HCEC 1CT (cell line): ENCODE measurements at regions not wholly inside any gene's neighbourhood (a gene's known extent, or its start where the extent isn't known, plus 50 kb on each side); places are given as distances from the start of the nearest gene placed in this dataset.

Experiments used
- DNase-seq: peaks from one replicate; pipeline ENCODE4 v3.0.0-alpha.2; 2017

GRCh38 chr12:84375449-84376170 is 537.0 kb downstream of the SLC6A15 start:
- no peak for DNase-seq

- no peak for DNase-seq
These were observed 550.1 kb downstream of the SLC6A15 start for GRCh38 chr12:84362552-84362897.

DNA sequence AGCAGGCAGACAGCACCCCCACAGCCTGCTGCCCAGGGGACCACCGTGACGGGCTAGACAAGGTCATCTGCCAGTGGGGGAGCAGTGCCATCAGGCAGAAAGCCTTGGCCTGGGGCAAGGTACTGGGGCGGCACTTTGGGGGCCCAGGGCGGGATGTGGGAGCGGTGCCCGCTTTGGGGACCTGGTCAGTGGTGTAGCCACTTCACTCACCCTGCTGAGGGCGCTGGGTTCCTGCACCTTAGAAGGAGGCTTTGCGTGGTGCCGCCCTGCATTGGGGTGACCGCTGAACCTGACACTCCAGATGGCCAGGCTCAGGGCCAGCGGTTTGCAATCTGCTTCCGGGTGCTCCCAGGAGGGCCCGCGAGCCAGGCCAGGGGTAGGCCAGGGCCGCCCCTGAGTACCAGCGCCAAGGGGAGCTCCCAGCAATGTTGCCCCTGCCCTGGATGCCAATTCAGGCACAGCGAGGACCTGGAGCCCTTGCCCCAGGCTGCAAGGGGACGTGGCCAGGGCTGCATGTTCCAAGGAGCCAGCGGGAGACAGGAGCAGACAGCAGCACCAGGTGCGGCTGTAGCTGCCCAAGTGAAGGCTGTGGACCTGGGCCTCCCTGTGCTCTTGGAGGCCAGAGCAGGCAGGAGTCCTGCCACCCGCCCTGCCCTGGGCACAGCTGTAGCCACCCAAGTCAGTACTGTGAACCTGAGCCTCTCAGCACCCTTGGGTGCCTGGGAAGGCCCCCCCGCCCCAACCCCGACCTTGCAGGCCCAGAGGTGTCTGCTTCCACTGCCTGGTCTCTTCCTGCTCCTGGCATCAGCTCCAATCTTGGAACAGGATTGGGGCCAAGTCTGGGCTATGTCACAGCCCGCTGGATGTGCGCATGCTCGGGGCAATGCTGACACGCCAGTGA is 550.7 kb downstream of the SLC6A15 start:
- DNase-seq, result no peak

- DNase-seq, result no peak
These were observed 555.3 kb downstream of the SLC6A15 start for GRCh38 chr12:84357314-84357713.

DNA sequence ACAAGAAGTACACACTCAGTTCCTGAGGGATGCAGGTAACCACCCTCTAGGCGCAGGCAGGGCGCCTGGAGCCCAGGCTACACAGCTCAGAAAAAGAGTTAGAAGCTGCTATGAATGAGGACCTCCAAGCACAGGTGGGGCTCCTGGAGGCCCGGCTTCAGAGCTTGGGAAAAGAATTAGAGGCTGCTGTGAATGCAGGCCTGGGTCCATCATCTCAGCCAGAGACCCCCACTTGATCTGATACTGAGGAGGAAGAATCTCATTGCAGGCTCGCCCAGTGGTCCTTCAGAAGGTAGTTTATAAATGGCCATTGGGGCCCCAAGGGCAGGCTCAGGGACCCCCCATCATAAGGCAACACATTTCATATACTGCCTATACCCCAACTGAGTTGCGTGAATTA is 556.4 kb downstream of the SLC6A15 start:
- no peak for DNase-seq

DNA sequence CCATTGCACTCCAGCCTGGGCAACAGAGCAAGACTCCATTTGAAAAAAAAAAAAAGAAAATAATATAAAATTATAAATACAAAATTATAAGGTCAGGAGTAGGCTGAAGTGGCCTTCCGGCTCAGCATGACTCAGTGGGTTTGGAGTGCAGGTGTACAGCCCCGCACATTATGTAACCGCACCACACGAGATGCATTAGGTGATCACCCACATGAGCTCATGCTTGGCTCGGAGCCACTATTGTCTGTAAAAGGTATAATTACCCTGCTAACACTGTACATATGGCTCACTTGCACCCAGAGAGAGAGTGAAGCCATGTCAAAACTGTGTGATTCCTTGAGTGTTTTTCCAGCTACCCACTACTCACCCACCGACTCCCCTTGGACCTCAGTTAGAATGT is 557.0 kb downstream of the SLC6A15 start:
- no peak for DNase-seq

DNA sequence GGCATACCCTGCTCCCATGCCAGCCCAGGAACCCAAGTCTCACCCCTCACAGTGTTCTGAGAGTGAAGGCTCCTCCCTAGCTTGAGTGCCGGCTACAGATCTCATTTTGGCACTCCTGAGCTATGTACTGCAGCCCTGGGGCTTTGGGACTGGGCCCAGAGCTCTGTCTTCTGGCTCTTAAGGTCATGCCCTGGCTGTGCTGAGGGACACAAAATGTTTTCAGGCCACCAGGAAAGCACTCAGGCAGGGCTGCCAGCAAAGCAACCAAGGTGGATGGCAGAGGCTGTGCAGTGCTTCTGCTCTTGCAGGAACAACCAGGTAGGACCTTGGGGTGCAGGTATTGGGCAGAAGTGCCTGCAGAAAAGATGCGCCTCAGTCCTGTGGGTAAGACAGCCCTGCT is 564.0 kb downstream of the SLC6A15 start:
- DNase-seq, result no peak

GRCh38 chr12:84341467-84342193 is 571.0 kb downstream of the SLC6A15 start:
- no peak for DNase-seq

GRCh38 chr12:84336231-84336630 is 576.4 kb downstream of the SLC6A15 start:
- no peak for DNase-seq

DNA sequence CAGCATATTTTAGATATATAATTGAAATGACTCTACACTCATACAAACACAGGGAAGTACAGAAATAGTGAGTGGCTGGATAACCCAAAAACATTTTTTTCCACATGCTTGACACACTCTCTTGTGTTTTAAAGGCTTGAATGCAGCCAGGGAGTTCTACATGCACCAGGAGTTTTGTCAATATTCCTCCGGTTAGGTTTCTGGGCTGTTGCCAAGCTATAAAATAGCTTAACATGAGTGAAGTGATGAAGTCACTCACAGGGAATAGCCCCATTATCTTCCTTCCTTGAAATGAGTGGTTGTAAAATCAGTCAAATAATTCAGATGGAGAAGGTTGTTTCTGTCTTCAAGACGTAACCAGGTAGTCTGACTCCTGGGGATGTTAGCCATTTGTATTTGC is 582.7 kb downstream of the SLC6A15 start:
- no peak for DNase-seq

DNA sequence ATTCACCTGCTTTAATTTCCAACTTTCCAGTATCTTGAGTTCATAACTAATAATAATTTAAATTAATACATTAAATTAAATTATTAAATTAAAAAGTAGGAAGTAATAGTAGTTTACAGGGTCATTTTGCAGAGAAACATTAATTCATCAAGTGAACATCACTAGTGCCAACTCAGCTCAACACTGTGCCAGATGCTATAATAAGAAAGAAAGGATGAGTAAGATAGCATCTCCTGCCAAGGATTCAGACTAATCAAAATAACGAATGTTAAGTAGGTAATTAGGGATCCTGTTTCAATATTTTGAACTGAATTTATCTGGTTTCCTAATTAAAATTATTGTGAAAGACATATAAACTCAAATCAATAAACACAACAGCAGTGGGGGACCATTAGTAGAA is 596.7 kb downstream of the SLC6A15 start:
- no peak for DNase-seq

- DNase-seq, result no peak
These were observed 599.3 kb downstream of the SLC6A15 start for GRCh38 chr12:84313323-84313675.

- no peak for DNase-seq
These were observed 604.4 kb downstream of the SLC6A15 start for GRCh38 chr12:84308211-84308610.

GRCh38 chr12:84305144-84305543 is 607.5 kb downstream of the SLC6A15 start:
- no peak for DNase-seq

DNA sequence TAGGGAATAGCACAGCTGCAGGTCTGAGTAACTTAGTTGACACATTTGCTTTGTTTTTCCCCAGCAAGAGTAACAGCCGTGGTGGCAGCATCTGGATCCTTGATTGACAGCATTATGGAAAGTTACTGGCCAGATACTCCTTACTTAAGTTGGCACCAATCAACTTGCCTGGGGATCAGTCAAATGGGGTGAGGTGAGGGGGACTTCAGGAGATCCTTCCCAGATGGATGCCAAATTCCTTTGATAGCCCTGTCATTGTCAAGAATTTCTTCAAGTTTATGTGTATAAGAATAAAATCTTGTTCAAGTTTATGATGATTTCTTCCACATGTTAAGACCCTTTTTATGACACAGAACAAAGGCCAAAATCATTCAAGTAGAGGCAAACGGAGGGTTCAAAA is 618.4 kb downstream of the SLC6A15 start:
- no peak for DNase-seq

DNA sequence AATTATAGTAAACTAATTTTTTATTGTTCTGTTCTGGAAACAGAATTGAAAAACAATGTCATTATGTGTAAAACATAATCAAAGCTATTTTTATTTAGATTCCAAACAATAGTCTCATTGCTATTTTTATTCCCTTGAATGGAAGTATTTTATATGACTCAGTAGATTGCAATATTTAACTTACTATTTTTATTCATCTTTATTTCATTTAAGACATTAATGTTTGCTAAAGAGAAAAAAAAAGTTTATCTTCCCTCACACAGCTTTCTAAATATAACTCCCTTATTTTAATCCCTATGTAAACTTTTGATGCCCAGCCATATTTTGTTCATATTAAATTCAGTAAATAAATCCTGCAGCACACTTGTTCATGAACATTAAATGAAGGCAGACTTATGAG is 622.4 kb downstream of the SLC6A15 start:
- DNase-seq, result no peak

GRCh38 chr12:84277986-84278385 is 634.6 kb downstream of the SLC6A15 start:
- no peak for DNase-seq

- DNase-seq, result no peak
These were observed 636.4 kb downstream of the SLC6A15 start for GRCh38 chr12:84276215-84276614.

DNA sequence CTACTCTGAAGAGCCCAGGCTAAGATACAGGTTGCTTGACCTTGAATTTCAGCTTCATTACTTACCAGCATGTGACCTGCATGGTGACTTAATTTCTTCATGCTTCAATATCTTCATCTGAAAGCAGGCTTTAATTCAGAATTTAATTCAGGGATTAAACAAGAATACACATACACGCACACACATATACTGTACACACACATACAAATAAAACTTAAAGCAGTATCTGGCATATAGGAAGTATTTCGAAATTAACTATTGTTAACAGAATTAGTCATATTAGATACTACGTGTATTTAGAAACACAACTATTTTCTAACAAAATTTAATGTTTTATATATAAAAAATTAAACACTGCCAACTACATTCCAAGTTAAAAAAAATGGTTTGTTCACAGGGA is 640.3 kb downstream of the SLC6A15 start:
- DNase-seq, result no peak

DNA sequence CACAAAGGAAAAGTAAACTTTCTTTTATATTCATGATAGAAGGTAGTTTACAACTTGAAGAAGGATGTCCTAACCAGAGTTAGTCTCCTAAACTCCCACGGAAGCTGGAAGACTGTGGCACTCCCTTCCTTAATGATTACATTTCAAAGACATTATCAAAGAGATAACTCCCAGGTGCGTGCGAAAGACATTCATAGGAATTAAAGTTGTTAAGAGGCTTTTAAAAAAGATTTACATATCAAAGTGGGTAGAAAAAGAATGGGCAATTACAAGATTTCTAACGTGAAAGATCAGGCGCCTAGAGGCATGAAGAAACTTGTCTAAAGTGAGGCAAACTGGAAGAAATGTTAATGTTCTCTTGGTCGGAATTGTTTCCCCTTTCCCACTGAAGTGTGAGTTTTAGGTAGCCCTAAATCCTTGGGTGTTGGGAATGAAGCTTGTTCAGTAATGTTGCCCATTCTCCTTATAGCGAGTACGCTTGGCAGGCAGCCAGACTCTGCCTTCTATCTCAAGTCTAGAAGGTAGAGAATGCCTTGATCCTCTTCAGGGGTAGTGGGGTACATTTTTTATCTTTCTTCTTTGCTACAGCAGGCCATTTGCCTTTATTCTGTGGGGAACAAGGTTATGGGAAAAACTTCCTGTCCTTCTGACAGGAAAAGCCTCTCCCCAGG is 642.0 kb downstream of the SLC6A15 start:
- no peak for DNase-seq

DNA sequence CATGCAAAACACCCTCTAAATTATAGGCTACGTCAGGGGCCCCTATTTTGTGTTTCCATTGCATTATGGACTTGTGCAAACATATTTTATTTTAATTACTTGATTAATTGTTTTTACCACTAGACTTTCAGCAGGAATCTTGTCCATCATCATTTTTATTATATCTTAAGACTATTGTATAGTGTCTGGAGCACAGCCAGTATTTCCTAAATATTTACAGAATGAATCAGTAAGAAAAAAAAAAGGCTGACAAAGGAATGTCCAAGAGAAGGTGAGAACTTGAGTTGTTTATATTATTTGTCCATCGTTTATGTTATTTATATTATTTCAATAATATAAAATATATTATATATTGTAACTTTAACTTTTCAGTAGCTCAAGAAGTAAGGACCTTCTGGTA is 664.7 kb downstream of the SLC6A15 start:
- DNase-seq, result no peak

DNA sequence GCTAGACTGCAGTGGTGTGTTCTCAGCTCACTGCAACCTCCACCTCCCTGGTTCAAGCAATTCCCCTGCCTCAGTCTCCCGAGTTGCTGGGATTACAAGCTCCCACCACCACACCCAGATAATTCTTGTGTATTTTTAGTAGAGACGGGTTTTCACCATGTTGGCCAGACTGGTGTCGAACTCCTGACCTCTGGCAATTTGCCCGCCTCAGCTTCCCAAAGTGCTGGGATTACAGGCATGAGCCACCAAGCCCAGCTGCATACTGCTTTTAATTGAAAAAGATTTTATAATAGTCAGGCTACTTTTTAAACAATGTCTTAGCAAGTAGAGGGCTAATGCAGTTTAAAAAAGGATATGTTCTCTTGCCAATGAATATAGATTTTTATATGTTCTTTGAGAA is 668.9 kb downstream of the SLC6A15 start:
- no peak for DNase-seq

- DNase-seq, result no peak
These were observed 689.8 kb downstream of the SLC6A15 start for GRCh38 chr12:84222841-84223240.
